AG10803 (cell line): ENCODE measurements at regions not wholly inside any gene's neighbourhood (a gene's known extent, or its start where the extent isn't known, plus 50 kb on each side); places are given as distances from the start of the nearest gene placed in this dataset.

Experiments
- DNase-seq: peaks from one replicate; pipeline ENCODE4 v3.0.0; 2010; ENCODE audit warnings: low read depth
- H3K4me3 ChIP-seq: 2 replicates; pipeline ENCODE4 v1.5.1; 2011; ENCODE audit warnings: mild to moderate bottlenecking, low read length, control low read depth
- CTCF ChIP-seq: conservative IDR thresholded peaks from 2 replicates; pipeline ENCODE4 v1.5.1; 2011; ENCODE audit warnings: mild to moderate bottlenecking, low read length, control low read depth, inconsistent platforms

- no peak for DNase-seq
- TF ChIP-seq CTCF = no peak
- no peak overlapping the region for H3K4me3 ChIP-seq
These were observed 611.0 kb downstream of the FSCB start for GRCh38 chr14:43896044-43896443.

GRCh38 chr14:43894534-43894933, 612.5 kb downstream of the FSCB start:
- no peak overlapping the region for H3K4me3 ChIP-seq
- no peak for DNase-seq

GRCh38 chr14:43887523-43887922, 619.6 kb downstream of the FSCB start:
- TF ChIP-seq CTCF = no peak
- no peak overlapping the region for H3K4me3 ChIP-seq
- no peak for DNase-seq

More at GRCh38 chr14:43894534-43894933, 612.5 kb downstream of the FSCB start:
- peak; percentile 23 for TF ChIP-seq CTCF

DNA sequence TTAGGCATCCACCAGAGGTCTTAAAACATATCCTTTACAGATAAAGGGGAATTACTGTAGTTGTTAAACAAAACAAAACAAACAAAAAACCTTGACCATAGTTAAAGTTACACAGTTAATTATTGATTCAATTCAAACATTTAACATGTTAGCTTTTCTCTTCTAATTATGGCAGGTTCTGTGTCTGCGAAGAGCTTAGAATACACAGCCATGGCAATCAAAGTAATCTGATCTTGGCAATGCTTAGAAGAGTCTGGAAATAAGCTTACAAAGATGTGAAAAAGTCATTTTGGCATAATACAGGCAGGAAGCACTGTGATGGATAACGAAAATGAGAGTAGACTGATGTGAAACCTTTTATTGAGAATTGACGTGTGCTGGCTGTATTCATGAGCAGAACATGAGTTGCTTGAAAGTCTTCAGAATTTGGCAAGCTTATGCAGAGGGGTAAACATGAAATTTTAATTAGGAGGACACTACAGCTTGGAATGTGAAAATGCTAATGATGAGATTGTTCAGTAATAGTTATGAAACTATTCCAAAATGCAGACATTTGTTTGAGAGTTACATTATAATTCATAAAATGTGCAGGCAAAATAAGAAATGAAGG, 629.6 kb downstream of the FSCB start:
- no peak for TF ChIP-seq CTCF
- DNase-seq = no peak
- no peak overlapping the region for H3K4me3 ChIP-seq

DNA sequence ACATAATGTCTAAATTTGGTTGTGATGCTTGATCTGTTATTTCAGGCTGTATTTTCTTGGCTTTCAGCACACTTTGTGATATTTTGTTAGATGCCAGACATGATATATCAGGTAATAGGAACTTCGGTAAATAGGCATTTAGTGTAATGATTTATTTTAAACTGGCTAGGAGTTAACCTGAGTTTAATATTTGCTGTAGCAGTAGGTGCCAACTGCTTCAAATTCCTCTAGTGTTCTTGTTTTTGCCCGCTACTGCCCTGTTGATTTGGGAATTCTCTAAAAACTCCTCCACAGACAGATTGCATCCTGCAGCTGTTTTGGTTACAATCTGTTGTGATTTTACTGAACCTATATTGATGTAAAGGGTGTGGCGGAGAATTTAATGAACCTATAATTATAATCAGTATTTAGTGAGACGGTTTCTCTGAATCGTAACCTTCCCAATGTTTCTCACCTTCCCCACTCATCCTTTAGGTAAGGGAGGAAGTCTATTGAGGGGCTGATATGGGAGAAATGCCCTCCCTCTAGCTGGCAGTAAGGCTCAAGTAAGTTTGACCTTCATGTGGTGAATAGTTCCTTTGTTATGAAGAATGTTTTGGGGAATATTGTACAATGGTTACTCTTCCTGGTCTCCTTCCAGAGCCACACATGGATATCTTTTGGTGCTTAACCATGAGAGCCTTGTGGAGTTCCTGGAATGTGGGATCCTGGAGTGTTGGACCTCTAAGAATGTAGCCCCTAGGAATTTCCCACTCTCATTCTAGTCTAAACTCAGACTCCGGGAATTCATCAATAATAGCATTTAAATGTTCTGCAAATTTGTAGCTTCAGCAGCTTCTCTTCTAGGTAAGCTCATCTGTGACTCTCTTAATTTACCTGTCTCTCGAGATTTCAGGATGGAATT, 634.1 kb downstream of the FSCB start:
- no peak for TF ChIP-seq CTCF
- DNase-seq = no peak
- no peak overlapping the region for H3K4me3 ChIP-seq

DNA sequence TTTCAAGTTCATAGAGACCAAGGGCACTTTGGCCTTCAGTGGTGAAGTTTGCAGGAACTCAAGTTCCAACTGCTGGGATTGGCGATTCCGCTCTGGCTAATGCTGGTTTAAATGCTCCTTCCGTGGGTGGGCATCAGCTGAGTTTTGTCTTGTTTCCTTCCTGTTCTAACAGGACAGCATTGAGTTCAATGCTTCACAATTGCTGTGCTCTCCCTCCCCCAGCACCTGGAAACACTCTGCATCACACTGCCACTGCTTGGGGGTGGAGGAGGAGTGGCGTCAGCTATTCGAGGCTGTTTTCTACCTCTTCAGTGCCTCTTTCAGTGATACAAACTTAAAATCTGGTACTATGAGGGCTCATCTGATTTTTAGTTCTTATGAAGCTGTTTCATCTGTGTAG, 634.9 kb downstream of the FSCB start:
- no peak for TF ChIP-seq CTCF
- H3K4me3 ChIP-seq = no peak overlapping the region
- no peak for DNase-seq

DNA sequence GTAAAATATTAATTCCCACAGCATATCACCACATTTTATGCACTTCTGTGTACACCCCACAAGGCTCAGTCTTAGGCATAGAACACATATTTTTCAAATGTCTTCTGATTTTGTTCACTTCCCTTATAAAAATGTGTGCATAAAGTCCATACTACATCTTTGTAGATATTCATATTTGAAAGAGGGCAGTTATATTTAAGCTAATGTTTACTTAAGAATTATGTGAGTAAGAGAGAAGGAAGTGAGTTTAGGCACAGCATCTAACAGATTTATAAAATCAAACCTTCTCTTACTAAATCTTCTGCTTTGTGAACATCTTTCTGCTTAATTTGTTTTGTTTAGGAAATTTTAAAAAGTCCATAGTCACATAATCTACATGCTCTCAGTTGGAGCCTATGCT, 648.1 kb downstream of the FSCB start:
- no peak for DNase-seq
- no peak for TF ChIP-seq CTCF
- no peak overlapping the region for H3K4me3 ChIP-seq
